Esophagus squamous epithelium (tissue), 5 donors: ENCODE measurements at regions not wholly inside any gene's neighbourhood (a gene's known extent, or its start where the extent isn't known, plus 50 kb on each side); places are given as distances from the start of the nearest gene placed in this dataset.

Experiments
- DNase-seq: peaks from one replicate; lab custom pipeline; 2025; lab: John Stamatoyannopoulos, UW
- H3K27ac ChIP-seq, 4 donors: fragments of 200-600 bp; sonication (generic); one replicate each; pipeline ENCODE4 v1.5.1; 2016 to 2019; ENCODE audit warnings: mild to moderate bottlenecking in 1 of 4
- H3K27me3 ChIP-seq, 4 donors: fragments of 200-600 bp; sonication (generic); 1 replicate in 3 of 4; 2 replicates in 1 of 4; pipeline versions ENCODE4 v1.5.1 to v1.6.0; 2017 to 2021; ENCODE audit warnings: antibody characterized with exemption in 1 of 4
- H3K36me3 ChIP-seq, 3 donors: fragments of 200-600 bp; sonication (generic); one replicate each; pipeline ENCODE4 v1.5.1; 2016 to 2019
- H3K4me1 ChIP-seq, 3 donors: fragments of 200-600 bp; sonication (generic); one replicate each; pipeline ENCODE4 v1.5.1; 2017 to 2019
- H3K4me3 ChIP-seq, 4 donors: fragments of 200-600 bp; sonication (generic); 1 replicate in 3 of 4; 2 replicates in 1 of 4; pipeline ENCODE4 v1.5.1; 2016 to 2019; ENCODE audit warnings: mild to moderate bottlenecking in 2 of 4, moderate library complexity in 1 of 4
- H3K9me3 ChIP-seq, 3 donors: fragments of 200-600 bp; sonication (generic); one replicate each; pipeline ENCODE4 v1.5.1; 2016 to 2019
- CTCF ChIP-seq, 6 experiments: fragments of 450-650 bp in 4 of 6; fragments of 200-600 bp in 2 of 6; sonication (generic) in 2 of 6; IDR thresholded peaks; one replicate each; pipeline ENCODE4 v1.5.1; 2016 to 2019; ENCODE audit warnings: antibody characterized with exemption in 6 of 6, mild to moderate bottlenecking in 4 of 6, moderate library complexity in 4 of 6
- POLR2A ChIP-seq, 4 donors: fragments of 450-650 bp; IDR thresholded peaks; one replicate each; pipeline ENCODE4 v1.6.1; 2017; ENCODE audit warnings: antibody characterized with exemption in 4 of 4, mild to moderate bottlenecking in 4 of 4, moderate library complexity in 3 of 4
- WGBS, 2 donors: methylation state at CpG; one replicate each; pipeline ENCODE4 v1.1.5; 2018; 5-methylcytosine and 5-hydroxymethylcytosine counted together
- intact Hi-C: fragments of 100-400 bp; cut with DNase I; formaldehyde crosslinking; loops from one replicate; pipeline ENCODE4 v1.15.0; 2022
- donor health status: DM: yes; HTN: yes; CAD: no.

- Histone ChIP-seq H3K27me3 (no peaks in the 10 kb centered on the region), H3K36me3 (no peaks in the 10 kb centered on the region), H3K27ac (no peak overlapping the region), H3K4me1 (peaks cover 0 to under 1% (median 0%) of the 10 kb centered on the region in 3 donors), H3K9me3 (no peaks in the 10 kb centered on the region), H3K4me3 (no peak overlapping the region)
- no peak for DNase-seq
- TF ChIP-seq POLR2A (IDR thresholded peaks at IDR 0.05) = no peak
- no peak for TF ChIP-seq CTCF (IDR thresholded peaks at IDR 0.05)
- WGBS, 2 donors = 88 to 94% methylated on average over 5 of the region's 5 CpGs
- intact Hi-C loops = no loop called here
Measured at GRCh38 chr2:226357816-226358215, 441.8 kb downstream of the IRS1 start.

GRCh38 chr2:226355600-226355999, 444.0 kb downstream of the IRS1 start:
- DNase-seq = no peak
- Histone ChIP-seq H3K9me3 (no peaks in the 10 kb centered on the region), H3K36me3 (no peaks in the 10 kb centered on the region), H3K4me1 (no peaks in the 10 kb centered on the region), H3K27ac (no peak overlapping the region), H3K4me3 (no peak overlapping the region), H3K27me3 (no peaks in the 10 kb centered on the region)
- intact Hi-C loops = no loop called here
- TF ChIP-seq POLR2A (IDR thresholded peaks at IDR 0.05) (no peak), CTCF (IDR thresholded peaks at IDR 0.05) (no peak)

- intact Hi-C loops = no loop called here
- H3K36me3 ChIP-seq = no peaks in the 10 kb centered on the region
- no peak for TF ChIP-seq POLR2A (IDR thresholded peaks at IDR 0.05)
- TF ChIP-seq CTCF (IDR thresholded peaks at IDR 0.05) = no peak
- no peaks in the 10 kb centered on the region for H3K9me3 ChIP-seq
- no peaks in the 10 kb centered on the region for H3K27me3 ChIP-seq
- no peak overlapping the region for H3K4me3 ChIP-seq
- no peak for DNase-seq
- no peaks in the 10 kb centered on the region for H3K4me1 ChIP-seq
- H3K27ac ChIP-seq = no peak overlapping the region
Measured at GRCh38 chr2:226354434-226354833, 445.2 kb downstream of the IRS1 start.

- DNase-seq = no peak
Measured at GRCh38 chr2:226352941-226353560, 446.6 kb downstream of the IRS1 start.

GRCh38 chr2:226351711-226352110, 447.9 kb downstream of the IRS1 start:
- DNase-seq = no peak
- Histone ChIP-seq H3K27ac (no peak overlapping the region), H3K9me3 (no peaks in the 10 kb centered on the region), H3K27me3 (no peaks in the 10 kb centered on the region), H3K4me1 (no peaks in the 10 kb centered on the region), H3K4me3 (no peak overlapping the region), H3K36me3 (no peaks in the 10 kb centered on the region)
- intact Hi-C loops = no loop called here
- TF ChIP-seq POLR2A (IDR thresholded peaks at IDR 0.05) (no peak), CTCF (IDR thresholded peaks at IDR 0.05) (no peak)
- WGBS, 2 donors = 79 to 83% methylated on average over 2 of the region's 2 CpGs

More at GRCh38 chr2:226352941-226353560, 446.6 kb downstream of the IRS1 start:
- TF ChIP-seq CTCF (IDR thresholded peaks at IDR 0.05) = no peak
- TF ChIP-seq POLR2A (IDR thresholded peaks at IDR 0.05) = no peak
- intact Hi-C loops = no loop called here
- Histone ChIP-seq H3K9me3 (no peaks in the 10 kb centered on the region), H3K27ac (no peak overlapping the region), H3K4me1 (no peaks in the 10 kb centered on the region), H3K4me3 (no peak overlapping the region), H3K36me3 (no peaks in the 10 kb centered on the region), H3K27me3 (no peaks in the 10 kb centered on the region)
- WGBS, 2 donors = 78 to 86% methylated on average over 6 of the region's 6 CpGs
